ENCODE measurements at regions not wholly inside any gene's neighbourhood (a gene's known extent, or its start where the extent isn't known, plus 50 kb on each side); places are given as distances from the start of the nearest gene placed in this dataset.

- Mint-ChIP-seq H3K4me3 (ENCODE audit: low read depth) (no peak overlapping the region), H3K9me3 (no peaks in the 10 kb centered on the region), H3K4me1 (ENCODE audit: low read depth) (no peaks in the 10 kb centered on the region), H3K27ac (no peak overlapping the region), H3K27me3 (ENCODE audit: low read depth) (no peaks in the 10 kb centered on the region), H3K36me3 (ENCODE audit: low read depth) (no peaks in the 10 kb centered on the region)
- no peak for DNase-seq (ENCODE audit: low spot score)
- intact Hi-C loops (cut with micrococcal nuclease) = no loop called here
These were observed 135.0 kb upstream of the TMEM72 start for GRCh38 chr10:44776181-44776580.

- Mint-ChIP-seq H3K4me3 (ENCODE audit: low read depth) (no peak overlapping the region), H3K36me3 (ENCODE audit: low read depth) (no peaks in the 10 kb centered on the region), H3K27ac (no peak overlapping the region), H3K9me3 (no peaks in the 10 kb centered on the region), H3K27me3 (ENCODE audit: low read depth) (no peaks in the 10 kb centered on the region), H3K4me1 (ENCODE audit: low read depth) (no peaks in the 10 kb centered on the region)
- intact Hi-C loops (cut with micrococcal nuclease) = no loop called here
- DNase-seq (ENCODE audit: low spot score) = no peak
These were observed 131.6 kb upstream of the TMEM72 start for GRCh38 chr10:44779511-44779910.

- no peak overlapping the region for H3K27ac Mint-ChIP-seq
- no peaks in the 10 kb centered on the region for H3K9me3 Mint-ChIP-seq
- H3K4me3 Mint-ChIP-seq (ENCODE audit: low read depth) = no peak overlapping the region
- no peaks in the 10 kb centered on the region for H3K4me1 Mint-ChIP-seq (ENCODE audit: low read depth)
- intact Hi-C loops (cut with micrococcal nuclease) = no loop called here
- no peaks in the 10 kb centered on the region for H3K27me3 Mint-ChIP-seq (ENCODE audit: low read depth)
- H3K36me3 Mint-ChIP-seq (ENCODE audit: low read depth) = no peaks in the 10 kb centered on the region
- DNase-seq (ENCODE audit: low spot score) = no peak
These were observed 130.7 kb upstream of the TMEM72 start for GRCh38 chr10:44780426-44780825.

DNA sequence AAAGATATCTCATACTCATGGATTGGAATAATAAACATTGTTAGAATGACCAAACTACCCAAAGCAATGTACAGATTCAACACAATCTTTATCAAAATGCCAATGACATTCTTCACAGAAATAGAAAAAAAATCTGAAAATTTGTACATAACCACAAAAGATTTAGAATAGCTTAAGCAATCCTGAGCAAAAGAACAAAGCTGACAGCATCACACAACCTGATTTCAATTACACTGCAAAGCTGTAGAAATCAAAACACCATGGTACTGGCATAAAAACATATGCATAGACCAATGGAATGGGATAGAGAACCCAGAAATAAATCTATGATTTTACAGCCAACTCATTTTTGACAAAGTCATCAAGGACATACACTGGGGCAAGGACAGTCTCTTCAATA, 130.0 kb upstream of the TMEM72 start:
- Mint-ChIP-seq H3K27me3 (ENCODE audit: low read depth) (no peaks in the 10 kb centered on the region), H3K36me3 (ENCODE audit: low read depth) (no peaks in the 10 kb centered on the region), H3K4me1 (ENCODE audit: low read depth) (no peaks in the 10 kb centered on the region), H3K27ac (no peak overlapping the region), H3K9me3 (no peaks in the 10 kb centered on the region), H3K4me3 (ENCODE audit: low read depth) (no peak overlapping the region)
- intact Hi-C loops (cut with micrococcal nuclease) = no loop called here
- DNase-seq (ENCODE audit: low spot score) = no peak

DNA sequence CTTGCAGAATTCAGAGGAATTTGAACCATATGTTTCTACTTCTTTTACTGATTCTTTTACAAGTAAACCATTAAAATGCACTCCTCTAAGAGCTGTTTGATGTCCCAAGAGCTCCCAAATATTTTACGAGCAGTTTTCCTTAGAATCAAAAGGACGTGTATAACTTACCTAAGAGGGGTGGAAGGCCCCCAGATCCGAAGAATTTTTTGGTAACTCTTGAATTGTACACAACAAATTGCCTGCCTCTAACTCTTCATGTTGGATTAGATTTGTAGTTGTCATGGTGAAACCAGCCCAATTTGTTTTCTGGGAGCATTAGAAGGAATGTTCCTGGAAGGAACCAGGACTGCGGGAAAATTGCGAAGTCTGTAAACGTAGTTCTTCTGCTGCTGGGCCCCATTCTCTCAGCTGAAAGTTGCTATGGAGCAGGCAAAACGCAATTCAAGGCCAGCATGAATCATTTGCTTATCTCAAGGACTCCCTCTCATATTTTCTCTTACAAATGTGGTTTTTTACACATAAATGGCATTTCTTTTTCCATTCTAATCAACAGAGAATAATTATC, 124.8 kb upstream of the TMEM72 start:
- Mint-ChIP-seq H3K27me3 (ENCODE audit: low read depth) (no peaks in the 10 kb centered on the region), H3K9me3 (no peaks in the 10 kb centered on the region), H3K4me3 (ENCODE audit: low read depth) (no peak overlapping the region), H3K4me1 (ENCODE audit: low read depth) (no peaks in the 10 kb centered on the region), H3K36me3 (ENCODE audit: low read depth) (no peaks in the 10 kb centered on the region), H3K27ac (no peak overlapping the region)
- DNase-seq (ENCODE audit: low spot score) = no peak
- intact Hi-C loops (cut with micrococcal nuclease) = no loop called here

DNA sequence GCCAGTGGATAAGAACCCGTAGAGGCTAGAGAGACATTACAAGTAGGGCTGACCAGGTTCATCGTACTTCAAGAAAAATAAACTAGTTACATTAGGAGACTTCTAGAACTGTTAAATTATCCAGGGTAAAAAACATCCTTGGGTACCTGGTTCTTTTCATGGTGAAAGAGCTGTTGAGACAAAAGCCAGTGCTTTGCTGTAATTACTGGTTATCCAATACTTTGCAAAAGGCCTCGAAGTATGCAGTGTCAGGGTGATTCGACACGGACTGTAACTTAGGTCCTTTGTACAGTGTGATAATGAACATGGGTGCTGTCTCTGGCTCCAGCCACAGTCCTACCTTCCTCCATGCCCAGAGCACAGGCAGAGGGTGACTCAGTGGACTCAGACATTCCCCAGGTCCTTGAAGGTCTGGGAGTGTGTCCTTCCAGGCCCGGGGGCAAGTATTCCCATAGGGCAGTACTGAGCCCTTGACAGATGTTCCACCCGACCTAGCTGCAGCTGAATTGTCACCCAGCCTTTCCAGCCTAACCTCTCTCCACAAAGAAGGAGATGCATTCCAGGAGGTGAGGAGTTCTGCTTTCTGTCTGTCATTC, 123.6 kb upstream of the TMEM72 start:
- DNase-seq (ENCODE audit: low spot score) = no peak
- Mint-ChIP-seq H3K4me3 (ENCODE audit: low read depth) (no peak overlapping the region), H3K27ac (no peak overlapping the region), H3K4me1 (ENCODE audit: low read depth) (no peaks in the 10 kb centered on the region), H3K9me3 (no peaks in the 10 kb centered on the region), H3K36me3 (ENCODE audit: low read depth) (no peaks in the 10 kb centered on the region), H3K27me3 (ENCODE audit: low read depth) (no peaks in the 10 kb centered on the region)
- intact Hi-C loops (cut with micrococcal nuclease) = no loop called here

DNA sequence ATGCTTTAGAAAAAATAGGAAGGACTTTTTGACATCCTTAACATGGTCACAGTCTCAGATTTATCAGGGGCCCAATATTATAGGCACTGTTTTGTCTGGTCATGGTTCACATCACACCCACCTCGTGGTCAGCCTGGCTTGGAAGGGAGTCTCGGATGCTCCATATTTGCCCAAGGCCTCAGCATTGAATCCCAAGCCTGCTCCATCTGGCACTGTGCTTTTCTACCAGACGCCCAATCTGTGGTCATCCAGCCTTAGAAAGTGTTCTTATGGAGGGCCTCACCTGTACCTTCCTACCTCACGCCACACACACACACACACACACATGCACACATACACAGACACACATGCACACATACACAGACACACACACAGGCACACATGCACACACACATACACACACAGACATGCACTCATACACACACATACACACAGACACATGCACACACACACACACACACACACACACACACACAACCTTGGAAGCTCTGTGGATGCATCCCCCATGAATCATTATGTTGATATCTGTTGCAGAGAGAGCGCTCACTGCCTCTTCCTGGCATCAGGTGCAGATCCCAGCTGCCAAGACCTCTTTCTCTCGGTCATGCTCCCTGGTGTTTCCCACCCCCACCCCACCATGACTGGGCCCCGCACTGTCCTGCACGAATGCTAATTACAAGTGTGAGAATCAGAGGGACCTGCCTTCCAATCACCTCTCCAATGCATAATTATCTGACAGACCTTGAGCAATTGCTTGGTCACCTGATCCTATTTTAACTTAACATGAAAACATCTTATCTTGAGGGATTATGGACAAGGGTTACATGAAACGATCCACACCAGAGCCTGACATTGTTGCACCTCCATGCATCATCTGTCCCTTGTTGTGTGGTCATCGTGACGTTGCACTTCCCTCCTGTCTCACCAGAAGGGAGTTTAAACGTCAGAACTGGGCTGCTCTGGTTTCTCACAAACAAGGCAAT, 122.7 kb upstream of the TMEM72 start:
- Mint-ChIP-seq H3K27ac (no peak overlapping the region), H3K27me3 (ENCODE audit: low read depth) (no peaks in the 10 kb centered on the region), H3K9me3 (no peaks in the 10 kb centered on the region), H3K4me3 (ENCODE audit: low read depth) (no peak overlapping the region), H3K36me3 (ENCODE audit: low read depth) (no peaks in the 10 kb centered on the region), H3K4me1 (ENCODE audit: low read depth) (no peaks in the 10 kb centered on the region)
- DNase-seq (ENCODE audit: low spot score) = no peak
- intact Hi-C loops (cut with micrococcal nuclease) = no loop called here

GRCh38 chr10:44792119-44792775, 118.9 kb upstream of the TMEM72 start:
- intact Hi-C loops (cut with micrococcal nuclease) = no loop called here
- no peaks in the 10 kb centered on the region for H3K4me1 Mint-ChIP-seq (ENCODE audit: low read depth)
- no peak overlapping the region for H3K4me3 Mint-ChIP-seq (ENCODE audit: low read depth)

DNA sequence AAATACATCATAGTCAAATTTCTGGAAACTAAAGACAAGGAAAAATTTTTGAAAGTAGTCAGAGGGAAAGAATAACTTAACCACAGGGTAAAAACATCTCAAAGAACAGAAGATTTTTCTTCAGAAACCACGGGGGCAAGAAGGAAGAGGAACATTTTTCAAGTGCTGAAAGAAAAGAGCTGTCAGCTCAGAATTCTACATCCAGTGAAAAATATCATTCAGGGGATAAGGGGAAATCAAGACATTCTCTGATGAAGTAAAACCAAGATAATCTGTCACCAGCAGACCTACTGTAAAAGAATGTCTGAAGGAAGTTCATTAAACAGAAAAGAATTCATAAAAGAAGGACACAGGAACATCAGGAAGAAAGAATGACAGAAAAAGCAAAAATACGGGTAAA, 111.2 kb upstream of the TMEM72 start:
- Mint-ChIP-seq H3K4me3 (ENCODE audit: low read depth) (no peak overlapping the region), H3K4me1 (ENCODE audit: low read depth) (no peaks in the 10 kb centered on the region), H3K9me3 (no peaks in the 10 kb centered on the region), H3K36me3 (ENCODE audit: low read depth) (no peaks in the 10 kb centered on the region), H3K27ac (no peak overlapping the region), H3K27me3 (ENCODE audit: low read depth) (peaks cover 6% of the 10 kb centered on the region)
- intact Hi-C loops (cut with micrococcal nuclease) = no loop called here
- no peak for DNase-seq (ENCODE audit: low spot score)

More at GRCh38 chr10:44792119-44792775, 118.9 kb upstream of the TMEM72 start:
- Mint-ChIP-seq H3K27ac (no peak overlapping the region), H3K9me3 (no peaks in the 10 kb centered on the region), H3K27me3 (ENCODE audit: low read depth) (no peaks in the 10 kb centered on the region), H3K36me3 (ENCODE audit: low read depth) (no peaks in the 10 kb centered on the region)
- DNase-seq (ENCODE audit: low spot score) = no peak

DNA sequence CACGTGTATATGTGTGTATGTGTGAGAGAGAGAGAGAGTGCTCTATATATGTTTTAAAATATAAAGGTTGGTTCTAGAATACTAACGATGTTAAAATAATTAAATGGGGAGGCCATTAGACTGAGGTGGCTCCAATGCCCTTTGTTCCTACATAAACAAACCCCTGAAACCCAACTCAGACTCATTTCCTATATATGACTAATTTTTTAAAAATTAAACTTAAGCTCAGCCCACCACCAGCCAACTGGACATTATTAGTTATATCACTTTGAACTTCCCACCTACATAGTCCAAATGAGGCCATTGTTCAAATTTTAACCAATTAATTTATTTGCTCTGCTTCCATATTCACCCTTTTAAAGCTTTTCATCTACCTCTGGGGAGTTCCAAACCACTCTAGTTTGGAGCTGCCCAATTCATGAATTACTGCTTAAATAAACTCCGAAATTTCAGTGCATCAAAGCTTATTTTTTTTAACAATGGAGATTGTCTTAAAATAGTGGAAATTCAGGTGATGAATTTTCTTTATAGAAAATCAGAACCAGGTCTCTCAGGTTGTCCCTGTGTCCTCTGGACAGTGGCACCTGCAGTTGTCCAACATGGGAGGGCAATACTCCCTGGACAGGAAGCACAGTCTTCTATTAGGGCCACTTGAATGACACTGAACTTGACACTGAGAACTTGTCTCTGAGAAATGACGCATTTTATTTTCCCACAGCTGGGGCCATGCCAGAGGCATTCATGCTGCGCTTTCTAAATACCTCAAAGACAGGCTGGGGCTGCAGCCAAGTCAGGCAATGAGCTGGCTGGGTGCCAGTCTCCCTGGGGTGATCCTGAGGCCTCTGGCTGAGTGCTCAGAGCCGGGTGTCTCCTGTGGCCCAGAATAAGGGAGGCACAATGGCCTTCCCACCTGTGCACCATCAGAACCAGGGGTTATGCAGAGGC, 109.5 kb upstream of the TMEM72 start:
- Mint-ChIP-seq H3K4me1 (ENCODE audit: low read depth) (no peaks in the 10 kb centered on the region), H3K36me3 (ENCODE audit: low read depth) (no peaks in the 10 kb centered on the region), H3K27me3 (ENCODE audit: low read depth) (peaks cover 6% of the 10 kb centered on the region), H3K9me3 (no peaks in the 10 kb centered on the region), H3K27ac (no peak overlapping the region), H3K4me3 (ENCODE audit: low read depth) (no peak overlapping the region)
- DNase-seq (ENCODE audit: low spot score) = no peak
- intact Hi-C loops (cut with micrococcal nuclease) = no loop called here

GRCh38 chr10:44803862-44804261, 107.3 kb upstream of the TMEM72 start:
- no peak overlapping the region for H3K27ac Mint-ChIP-seq
- H3K9me3 Mint-ChIP-seq = no peaks in the 10 kb centered on the region
- no peak for DNase-seq (ENCODE audit: low spot score)
- no peaks in the 10 kb centered on the region for H3K4me1 Mint-ChIP-seq (ENCODE audit: low read depth)
- no peaks in the 10 kb centered on the region for H3K36me3 Mint-ChIP-seq (ENCODE audit: low read depth)
- no peak overlapping the region for H3K4me3 Mint-ChIP-seq (ENCODE audit: low read depth)
- intact Hi-C loops (cut with micrococcal nuclease) = no loop called here
- peaks cover 6% of the 10 kb centered on the region for H3K27me3 Mint-ChIP-seq (ENCODE audit: low read depth)

GRCh38 chr10:44804661-44805060, 106.5 kb upstream of the TMEM72 start:
- no peak for DNase-seq (ENCODE audit: low spot score)
- Mint-ChIP-seq H3K27ac (no peak overlapping the region), H3K36me3 (ENCODE audit: low read depth) (no peaks in the 10 kb centered on the region), H3K9me3 (no peaks in the 10 kb centered on the region), H3K4me1 (ENCODE audit: low read depth) (no peaks in the 10 kb centered on the region), H3K4me3 (ENCODE audit: low read depth) (no peak overlapping the region), H3K27me3 (ENCODE audit: low read depth) (peaks cover 6% of the 10 kb centered on the region)
- intact Hi-C loops (cut with micrococcal nuclease) = no loop called here
